Midbrain (tissue), 1 donor: ENCODE measurements at regions not wholly inside any gene's neighbourhood (a gene's known extent, or its start where the extent isn't known, plus 50 kb on each side); places are given as distances from the start of the nearest gene placed in this dataset.
"Not testable (repeated sequence)": the region's sequence is repeated elsewhere in the genome, so short reads cannot be mapped to it uniquely, and the experiment has no call there.

ENCODE experiments used
- DNase-seq: peaks from one replicate; lab custom pipeline; 2025; lab: John Stamatoyannopoulos, UW

DNA sequence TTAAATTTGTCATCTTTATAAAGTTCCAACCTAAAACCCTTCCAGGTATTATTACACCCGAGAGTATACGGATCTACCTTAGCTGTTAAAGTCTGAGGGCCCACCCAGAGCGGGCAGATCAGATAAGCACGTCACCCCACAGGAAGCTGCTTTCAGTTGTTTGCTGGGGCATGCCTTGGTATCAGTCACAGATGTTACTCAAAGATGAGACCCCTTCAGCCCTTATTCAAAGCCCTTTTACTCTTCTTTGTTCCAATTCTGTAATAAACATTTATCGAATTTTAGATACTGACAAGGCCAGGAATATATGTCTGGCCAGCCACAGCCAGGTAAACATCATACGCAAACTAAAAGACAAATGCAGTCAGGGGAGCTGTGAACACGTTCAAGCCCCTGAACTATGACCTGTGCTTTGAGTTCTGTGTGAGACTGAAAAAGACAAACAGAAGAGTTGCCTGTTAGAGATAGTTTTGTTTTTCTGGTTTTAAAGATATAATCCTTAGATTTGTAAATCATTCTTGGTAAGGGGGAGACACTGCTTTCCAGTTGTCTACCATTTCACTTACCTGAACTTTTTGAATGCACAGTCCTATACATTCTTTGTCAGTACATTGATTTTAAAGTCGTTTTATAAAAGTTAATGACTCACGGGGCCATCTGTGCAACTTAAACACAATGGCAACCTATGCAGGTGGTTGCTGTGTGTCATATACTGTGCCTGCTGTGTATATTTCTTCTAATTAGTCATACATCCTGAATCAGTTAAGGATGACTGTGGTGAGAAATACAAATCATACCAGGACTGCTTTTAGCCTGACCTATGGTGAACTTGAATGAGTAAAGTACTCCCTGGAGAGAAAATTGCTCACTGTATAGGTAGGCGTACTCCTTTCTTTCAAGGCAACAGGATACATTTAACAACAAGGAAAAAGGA is 100.5 kb upstream of the ITPRID2 start:
- no peak for DNase-seq

DNA sequence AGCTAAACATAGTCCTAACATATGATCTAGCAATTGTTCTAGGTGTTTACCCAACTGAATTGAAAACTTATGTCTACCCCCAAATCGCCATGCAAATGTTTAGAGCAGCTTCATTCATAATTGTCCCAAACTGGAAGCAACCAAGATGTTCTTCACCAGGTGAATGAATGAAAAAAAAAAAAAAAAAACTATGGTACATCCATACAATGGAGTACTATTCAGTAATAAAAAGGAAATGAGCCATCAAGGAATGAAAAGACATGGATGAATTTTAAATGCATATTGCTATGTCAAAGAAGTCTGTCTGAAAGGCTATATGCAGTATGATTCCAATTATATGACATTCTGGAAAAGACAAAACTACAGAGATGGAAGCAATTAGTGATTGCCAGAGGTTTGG is 98.6 kb upstream of the ITPRID2 start:
- no peak for DNase-seq

DNA sequence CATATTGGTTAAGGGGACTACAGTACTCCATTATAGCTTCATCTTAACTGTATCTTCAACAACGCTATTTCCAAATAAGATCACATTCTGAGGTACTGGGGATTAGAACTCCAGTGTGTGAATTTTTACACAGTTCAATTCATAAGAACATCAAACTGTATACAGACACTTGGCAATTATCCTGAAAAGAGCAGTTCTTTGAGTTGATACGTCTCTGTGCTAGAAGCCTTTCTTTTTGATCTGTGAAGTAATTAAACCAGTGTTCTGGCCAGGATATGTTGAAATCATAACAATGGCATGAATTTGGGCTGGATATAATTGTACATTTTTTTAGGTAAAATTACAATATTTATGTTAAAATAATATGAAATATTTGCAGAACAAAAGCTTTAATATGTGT is 93.5 kb upstream of the ITPRID2 start:
- no peak for DNase-seq

DNA sequence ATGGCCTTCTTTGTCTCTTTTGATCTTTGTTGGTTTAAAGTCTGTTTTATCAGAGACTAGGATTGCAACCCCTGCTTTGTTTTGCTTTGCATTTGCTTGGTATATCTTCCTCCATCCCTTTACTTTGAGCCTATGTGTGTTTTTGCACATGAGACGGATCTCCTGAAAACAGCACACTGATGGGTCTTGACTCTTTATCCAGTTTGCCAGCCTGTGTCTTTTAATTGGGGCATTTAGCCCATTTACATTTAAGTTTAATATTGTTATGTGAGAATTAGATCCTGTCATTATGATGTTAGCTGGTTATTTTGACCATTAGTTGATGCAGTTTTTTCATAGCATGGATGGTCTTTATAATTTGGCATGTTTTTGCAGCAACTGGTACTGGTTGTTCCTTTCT is 89.2 kb upstream of the ITPRID2 start:
- not testable (repeated sequence) for DNase-seq

DNA sequence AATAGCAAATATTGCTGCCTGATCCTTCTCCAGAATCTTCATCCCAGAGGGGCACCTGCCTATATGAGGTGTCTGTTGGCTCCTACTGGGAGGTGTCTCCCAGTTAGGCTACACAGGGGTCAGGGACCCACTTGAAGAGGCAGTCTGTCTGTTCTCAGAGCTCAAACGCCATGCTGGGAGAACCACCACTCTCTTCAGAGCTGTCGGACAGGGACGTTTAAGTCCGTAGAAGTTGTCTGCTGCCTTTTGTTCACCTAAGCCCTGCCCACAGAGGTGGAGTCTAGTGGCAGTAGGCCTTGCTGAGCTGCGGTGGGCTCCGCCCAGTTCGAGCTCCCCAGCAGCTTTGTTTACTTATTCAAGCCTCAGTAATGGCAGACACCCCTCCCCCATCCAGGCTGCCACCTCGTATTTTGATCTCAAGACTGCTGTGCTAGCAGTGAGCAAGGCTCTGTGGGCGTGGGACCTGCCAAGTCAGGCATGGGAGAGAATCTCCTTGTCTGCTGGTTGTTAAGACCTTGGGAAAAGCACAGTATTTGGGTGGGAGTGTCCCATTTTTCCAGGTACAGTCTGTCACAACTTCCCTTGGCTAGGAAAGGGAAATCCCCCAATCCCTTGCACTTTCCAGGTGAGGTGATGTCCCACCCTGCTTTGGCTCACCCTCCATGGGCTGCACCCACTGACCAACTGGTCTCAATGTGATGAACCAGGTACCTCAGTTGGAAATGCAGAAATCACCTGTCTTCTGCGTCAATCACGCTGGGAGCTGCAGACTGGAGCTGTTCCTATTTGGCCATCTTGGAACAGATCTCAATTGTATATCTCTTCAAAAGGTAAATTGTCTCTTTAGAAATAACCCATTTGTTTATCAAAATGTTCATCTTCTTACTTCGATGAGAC is 87.4 kb upstream of the ITPRID2 start:
- not testable (repeated sequence) for DNase-seq

DNA sequence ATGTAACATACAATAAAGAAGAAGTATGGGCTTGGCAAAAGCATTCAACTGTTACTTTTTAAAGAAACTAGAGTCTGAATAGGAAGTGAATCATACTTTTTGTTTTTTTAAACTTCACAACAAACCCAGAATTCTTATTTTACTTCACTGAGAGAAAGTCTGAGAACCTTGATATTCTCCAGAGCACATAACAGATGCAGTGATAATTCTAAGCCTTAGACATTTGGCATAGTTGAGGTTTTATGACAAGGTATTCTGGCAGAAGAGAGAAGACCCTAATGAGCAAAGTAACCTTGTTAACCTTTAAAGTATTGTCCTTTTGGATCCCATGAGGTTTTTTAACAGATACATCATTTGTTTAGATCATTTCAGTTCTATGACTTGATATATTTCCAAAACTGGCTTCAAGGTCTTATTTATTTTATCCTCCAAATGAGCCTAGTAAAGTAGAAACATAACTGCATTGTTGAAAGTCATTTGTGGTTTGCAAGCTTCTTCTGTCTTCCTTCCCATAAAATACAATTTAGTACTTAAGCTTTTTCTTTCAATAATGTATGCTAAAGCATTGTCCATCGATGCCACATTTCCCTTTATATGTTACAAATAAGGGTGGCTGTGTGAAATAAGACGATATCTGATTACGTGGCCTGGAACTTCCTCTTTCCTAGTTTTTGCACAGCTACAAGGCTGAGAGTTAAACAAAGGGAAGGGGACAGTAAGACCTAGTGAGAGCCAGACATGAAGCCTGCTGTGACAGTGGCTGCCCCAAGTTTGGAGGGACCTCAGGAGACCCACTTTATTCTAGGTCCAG is 86.1 kb upstream of the ITPRID2 start:
- DNase-seq, result no peak

DNA sequence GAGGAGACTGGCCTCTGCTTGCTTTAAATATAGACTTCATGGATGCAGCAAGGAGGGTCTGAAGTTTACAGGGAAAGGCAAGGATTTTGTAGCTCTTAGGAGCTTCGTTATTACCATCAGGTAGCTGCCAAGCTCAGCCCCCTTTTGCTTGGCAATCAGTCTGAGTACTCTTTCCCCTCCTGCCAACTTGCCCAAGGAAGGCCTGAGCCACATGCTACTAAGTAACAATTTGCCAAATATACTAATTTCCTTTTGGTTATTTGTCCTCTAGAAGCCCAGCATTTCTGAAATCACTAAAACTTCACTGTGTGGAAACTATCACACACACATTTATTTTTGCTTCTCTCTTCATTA is 85.5 kb upstream of the ITPRID2 start:
- DNase-seq, result no peak

DNA sequence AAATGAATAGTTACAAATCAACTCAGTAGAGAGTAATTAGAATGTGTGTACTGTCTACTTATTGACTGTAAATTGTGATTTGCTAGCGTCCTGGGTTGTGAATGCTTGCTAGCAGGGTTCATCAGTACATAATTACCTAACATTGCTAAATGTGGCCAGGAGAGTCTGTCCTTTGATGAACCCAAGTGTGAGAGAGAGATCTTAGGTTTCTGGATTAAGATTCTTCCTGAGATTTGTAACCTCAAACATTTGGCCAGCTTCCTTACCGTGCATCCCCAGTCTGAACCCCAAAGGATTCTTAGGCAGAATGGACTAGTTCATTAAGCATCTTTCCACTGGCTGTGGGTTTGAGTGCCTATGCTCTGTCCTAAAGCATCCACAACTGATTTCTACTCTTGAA is 84.0 kb upstream of the ITPRID2 start:
- DNase-seq, result no peak

DNA sequence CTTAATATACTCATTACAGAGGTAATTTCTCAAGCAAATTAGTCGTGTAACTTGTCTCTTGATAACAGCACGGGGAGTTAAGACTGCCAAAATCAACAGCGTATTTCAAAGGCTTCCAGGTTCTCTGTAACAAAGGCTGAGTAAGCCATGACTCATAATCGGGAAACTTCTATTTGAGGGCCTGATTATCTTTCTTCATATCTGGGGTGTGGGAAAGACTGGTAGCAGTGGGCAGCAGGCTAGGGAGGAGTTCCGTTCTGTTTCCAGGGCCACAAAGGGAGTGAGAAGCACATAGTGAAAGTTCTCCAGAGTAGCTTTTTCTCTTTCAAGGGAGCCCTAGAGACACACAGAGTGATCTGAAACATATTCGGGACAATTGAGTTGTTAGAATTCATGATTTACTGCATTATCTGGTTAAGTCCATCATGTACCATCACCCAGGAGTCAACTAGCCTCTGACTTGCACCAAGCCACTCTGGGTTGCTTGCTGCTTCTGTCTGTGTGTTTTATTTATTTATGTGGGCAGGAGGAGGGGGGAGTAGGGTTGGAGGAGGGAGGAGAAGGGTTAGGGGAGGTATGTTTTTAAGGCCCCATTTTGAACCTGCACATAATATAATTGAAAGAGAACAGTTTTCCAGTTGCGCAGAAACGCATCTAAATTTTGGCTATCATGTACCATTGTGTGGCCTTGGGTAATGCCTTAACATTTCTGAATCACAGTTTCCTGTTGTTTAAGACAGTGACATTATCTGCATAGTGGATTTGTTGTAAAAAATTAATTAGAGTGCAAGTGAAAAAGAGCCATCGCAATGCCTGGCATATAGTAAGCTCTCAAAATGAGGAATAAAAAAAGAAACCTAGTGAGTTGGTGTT is 80.5 kb upstream of the ITPRID2 start:
- DNase-seq, result no peak

DNA sequence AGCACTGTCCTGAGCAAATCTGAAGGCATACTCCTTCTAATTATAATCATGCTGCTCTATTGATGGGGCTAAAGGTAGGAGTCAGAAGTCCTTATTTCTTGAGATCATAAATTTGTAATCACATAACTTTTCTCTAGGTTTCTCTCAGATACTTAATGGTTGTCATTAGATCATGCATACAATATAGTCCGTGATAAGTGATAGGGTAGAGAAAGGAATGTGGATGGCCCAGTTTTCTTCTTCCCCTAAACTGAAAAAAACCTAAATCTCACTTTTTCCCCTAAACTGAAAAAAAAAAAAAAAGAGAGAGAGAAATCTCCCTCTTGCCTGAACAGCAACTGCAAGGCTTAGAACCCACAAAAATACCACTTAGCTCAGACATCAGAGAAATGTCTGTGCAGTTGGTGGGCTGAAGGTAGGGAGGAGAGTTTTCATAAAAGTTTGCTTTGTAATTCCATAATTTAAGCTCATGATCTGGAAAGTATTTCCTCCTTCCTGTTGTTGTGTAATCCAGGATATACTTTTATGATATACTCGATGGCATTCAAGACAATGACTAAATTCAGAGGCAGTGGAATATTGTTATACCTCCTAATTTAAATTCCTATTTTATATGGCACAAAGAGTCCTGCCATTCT is 79.3 kb upstream of the ITPRID2 start:
- no peak for DNase-seq

DNA sequence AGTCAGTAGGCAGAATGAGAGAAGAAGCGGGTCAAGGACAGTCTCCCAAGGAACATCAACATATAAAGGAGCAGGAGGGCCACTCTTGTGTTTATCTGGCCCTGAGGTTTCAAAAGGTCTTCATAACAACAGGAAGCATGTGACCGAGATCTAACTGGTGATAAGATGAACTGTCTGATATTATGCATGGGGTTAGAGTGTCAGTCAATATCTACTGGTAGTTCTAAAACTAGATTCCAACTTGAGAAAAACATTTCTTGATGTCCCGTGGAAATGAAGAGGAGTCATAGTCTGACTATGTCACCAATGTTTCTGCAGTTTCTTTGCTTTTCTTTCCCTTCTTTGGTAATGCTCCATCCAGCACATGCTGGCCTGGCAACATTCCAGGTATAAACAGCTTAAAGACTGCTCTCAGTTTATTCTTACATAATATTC is 77.5 kb upstream of the ITPRID2 start:
- DNase-seq, result no peak

DNA sequence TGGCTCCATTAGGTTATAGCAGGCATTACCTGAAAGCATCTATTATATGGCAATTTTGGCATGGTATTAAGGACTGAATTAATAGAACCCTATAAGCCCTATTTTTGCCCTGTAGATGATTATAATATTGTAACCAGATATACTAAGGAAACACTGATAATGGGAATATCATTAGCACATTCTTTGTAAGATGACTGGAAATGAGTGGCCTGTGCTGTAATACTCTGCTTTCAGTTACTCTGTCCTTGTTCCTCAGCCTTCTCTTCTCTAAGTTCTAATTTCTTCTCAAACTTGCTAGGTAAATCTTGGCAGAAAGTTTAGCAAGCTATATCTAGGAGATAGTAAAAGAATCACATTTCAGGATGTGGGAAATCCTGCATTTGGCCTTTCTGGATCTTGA is 74.0 kb upstream of the ITPRID2 start:
- no peak for DNase-seq

DNA sequence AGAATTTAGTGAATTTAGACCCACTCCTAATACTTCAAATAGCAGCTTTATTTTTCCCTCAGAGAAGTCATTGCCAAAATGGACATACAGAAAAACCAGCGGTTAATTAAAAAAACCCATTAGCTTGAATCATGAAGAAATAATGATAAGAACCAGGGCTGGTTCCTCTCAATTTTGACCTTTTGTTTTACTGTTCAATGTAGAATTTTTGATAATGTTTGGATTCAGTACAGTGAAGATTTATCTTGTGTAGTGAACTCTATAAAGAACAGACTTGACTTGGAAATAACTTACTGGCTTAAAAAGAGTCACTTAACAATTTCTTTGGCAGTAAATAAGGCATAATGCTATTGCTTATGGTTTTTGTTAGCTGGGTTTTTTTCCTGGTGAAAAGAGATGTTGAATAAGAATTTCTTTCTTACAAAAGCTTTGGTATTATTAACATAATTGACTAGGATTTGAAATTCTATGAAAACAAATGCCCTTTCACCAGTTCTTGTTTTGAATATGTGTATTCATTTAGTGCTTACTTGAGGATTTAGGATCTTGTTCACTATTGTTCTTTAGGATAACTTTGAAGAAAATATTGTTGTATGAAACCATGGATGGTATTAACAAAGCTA is 73.4 kb upstream of the ITPRID2 start:
- DNase-seq, result no peak

DNA sequence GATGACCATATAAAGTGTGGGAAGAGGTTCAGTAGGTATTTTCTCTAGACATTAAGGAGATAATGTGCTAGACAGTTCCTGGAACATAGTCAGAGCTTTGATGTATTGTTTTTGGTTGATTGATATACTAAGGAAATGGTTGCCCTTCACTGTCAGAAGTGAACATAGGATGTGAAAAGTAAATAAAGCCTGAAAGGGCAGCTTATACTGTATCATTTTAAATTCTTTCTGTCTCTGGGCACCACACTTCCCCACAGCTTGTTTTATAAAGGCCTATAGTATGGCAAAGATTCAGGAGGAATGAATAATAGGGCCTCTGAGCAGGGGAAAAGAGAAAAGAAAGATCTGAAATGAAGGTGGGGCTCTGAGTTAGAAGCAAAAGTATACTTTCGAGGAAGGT is 72.7 kb upstream of the ITPRID2 start:
- DNase-seq, result no peak

DNA sequence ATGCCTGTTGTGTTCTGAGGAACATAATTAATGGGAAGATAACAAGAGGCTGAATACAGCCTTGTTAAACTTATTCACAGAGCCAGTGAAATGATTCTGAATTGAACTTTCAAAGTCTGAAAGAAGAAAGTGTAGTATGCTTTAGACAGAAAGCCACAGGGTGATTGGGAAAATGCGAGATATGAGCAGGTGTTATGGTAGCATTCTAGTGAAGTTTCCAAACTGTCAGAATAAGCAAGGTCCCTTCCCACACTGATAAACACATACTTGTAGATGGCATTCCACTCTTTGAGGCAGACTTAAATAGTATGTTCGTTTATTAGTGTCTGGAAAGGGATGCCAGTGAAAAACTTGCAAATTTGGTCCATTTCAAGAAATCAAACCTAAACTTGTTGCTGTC is 70.5 kb upstream of the ITPRID2 start:
- DNase-seq, result no peak

DNA sequence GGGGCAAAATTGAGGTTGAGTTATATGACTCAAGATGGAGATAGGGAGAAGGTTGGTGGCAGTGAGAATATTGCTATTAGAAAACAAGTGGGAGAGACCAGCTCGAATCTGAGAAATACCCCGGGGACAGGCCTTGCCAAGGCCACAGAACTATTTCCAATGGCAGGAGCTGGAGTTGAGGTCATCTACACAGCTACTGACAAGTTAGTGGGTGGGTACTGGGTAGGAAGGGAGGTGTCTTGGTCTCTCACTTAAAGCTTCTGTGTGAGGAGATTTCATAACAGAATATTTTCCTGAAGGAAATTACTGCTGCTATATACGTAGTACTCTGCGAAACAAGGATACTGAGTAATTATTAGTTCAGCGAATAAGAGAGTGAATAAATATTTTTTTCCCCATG is 69.4 kb upstream of the ITPRID2 start:
- no peak for DNase-seq

DNA sequence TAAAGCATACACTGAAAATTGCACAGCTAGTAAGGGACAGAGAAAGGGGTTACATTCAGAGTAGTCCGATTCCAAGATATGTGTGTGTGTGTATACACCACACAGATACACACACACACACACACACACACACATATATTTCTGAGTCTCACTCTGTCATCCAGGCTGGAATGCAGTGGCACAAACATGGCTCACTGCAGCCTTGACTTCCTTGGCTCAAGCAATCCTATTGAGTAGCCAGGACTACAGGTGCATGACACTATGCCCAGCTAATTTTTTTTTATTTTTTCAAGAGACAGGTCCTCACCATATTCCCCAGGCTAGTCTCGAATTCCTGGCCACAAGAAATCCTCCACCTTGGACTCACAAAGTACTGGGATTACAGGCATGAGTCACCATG is 68.1 kb upstream of the ITPRID2 start:
- no peak for DNase-seq

DNA sequence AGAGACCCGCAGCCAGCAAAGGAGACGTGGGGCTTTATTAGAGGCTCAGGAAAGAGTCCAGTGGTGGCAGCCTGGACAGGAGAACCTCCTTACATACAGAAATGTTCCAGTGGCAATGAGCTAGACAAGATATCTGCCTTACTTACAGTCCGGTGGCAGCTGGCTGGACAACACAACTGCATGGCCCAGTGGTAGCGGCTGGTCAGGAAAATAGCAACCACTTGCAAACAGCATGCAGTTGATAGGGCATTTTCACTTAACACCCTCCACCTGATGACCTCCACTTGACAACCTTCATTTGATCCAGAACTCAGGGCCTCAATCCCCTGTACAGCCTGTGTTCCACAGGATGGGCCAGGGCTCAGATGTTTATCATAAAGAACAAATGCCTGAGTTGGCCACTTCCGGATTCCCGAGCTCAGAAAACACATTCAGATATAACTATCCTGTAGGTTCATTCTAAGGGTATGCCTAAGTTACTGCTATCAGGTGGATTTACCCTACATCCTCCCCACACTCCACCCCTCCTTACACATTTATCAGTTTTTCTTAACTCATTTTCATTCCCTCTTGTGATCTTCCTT is 63.3 kb upstream of the ITPRID2 start:
- no peak for DNase-seq

DNA sequence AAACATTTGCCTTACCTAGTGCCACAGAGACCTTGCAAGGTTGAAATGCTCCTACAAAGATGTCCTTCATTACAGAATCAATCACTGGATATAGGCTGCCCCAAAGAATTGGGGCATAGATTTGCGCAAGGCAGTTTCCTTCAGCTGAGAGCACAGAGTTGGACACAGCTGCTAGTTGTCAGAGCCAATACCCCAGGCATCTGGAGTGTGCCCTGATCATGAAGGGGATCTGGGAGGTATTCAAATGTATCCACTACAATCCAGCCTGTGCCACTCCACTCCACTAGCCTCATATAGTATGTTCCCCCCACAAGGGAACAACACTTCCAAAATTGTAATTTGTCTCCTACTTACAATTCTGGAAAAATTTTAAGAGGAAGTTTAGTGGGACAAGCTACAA is 62.3 kb upstream of the ITPRID2 start:
- DNase-seq, result no peak

DNA sequence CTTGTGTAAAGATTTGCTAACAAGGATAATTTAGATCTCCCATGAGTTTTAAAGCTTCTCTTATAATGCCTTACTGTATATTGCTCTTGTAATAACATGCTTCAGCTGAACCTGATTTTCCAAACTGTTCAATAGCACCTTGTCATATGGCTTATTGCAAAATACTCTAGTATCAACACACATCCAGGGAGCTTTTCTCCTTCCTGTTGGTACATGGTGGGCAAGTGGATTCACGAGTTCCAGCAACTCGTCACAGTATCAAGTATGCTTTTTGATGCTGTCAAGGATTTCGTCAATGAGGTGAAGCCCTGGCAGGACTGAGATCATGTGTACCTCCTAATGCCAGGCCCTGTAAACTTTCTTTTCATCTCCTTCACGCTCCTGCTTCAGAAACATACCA is 59.5 kb upstream of the ITPRID2 start:
- DNase-seq, result no peak
